A673 (cell line): ENCODE measurements at regions not wholly inside any gene's neighbourhood (a gene's known extent, or its start where the extent isn't known, plus 50 kb on each side); places are given as distances from the start of the nearest gene placed in this dataset.

Source experiments
- BruUV-seq: library from RNA; stranded (reverse); fragments of 400-500 nt; replicated peaks from 2 replicates; lab custom pipeline; 2021; lab: Mats Ljungman, UMichigan
- CTCF ChIA-PET: fragments of 300-600 bp; sonication (Branson Sonifier 250); formaldehyde crosslinking; loops from one replicate; lab custom pipeline; 2022; ENCODE audit warnings: antibody characterized with exemption; lab: Charles Lee
- POLR2A ChIA-PET: fragments of 300-600 bp; sonication (Branson Sonifier 250); formaldehyde crosslinking; loops from one replicate; lab custom pipeline; 2022; ENCODE audit warnings: antibody characterized with exemption; ENCODE audit not compliant: low non-redundant PET; lab: Charles Lee
- DNase-seq: peaks from one replicate; pipeline ENCODE4 v3.0.0-alpha.2; 2015; ENCODE audit warnings: low spot score
- H3K27ac ChIP-seq: fragments of 200-600 bp; sonication (generic); 2 replicates; pipeline ENCODE4 v1.5.1; 2016; ENCODE audit warnings: mixed run types, low read depth, mild to moderate bottlenecking, mixed read lengths, antibody characterized with exemption, low read length; ENCODE audit not compliant: poor library complexity, severe bottlenecking
- H3K27me3 ChIP-seq: fragments of 200-600 bp; sonication (generic); replicated peaks from 2 replicates; pipeline ENCODE4 v1.6.1; 2017; ENCODE audit warnings: mixed run types, low read depth, mild to moderate bottlenecking, mixed read lengths, antibody characterized with exemption, low read length; ENCODE audit not compliant: insufficient read depth, poor library complexity
- H3K36me3 ChIP-seq: fragments of 200-600 bp; sonication (generic); 2 replicates; pipeline ENCODE4 v1.6.1; 2016; ENCODE audit warnings: mixed run types, mild to moderate bottlenecking, mixed read lengths, antibody characterized with exemption, low read length; ENCODE audit not compliant: insufficient read depth, poor library complexity, severe bottlenecking
- H3K4me1 ChIP-seq: fragments of 200-600 bp; sonication (generic); 2 replicates; pipeline ENCODE4 v1.6.1; 2017; ENCODE audit warnings: mixed run types, mild to moderate bottlenecking, mixed read lengths, antibody characterized with exemption, low read length; ENCODE audit not compliant: insufficient read depth, poor library complexity, severe bottlenecking
- H3K4me3 ChIP-seq: fragments of 200-600 bp; sonication (generic); 2 replicates; pipeline ENCODE4 v1.5.1; 2016; ENCODE audit warnings: low read depth, mixed run types, mild to moderate bottlenecking, mixed read lengths, low read length; ENCODE audit not compliant: poor library complexity, severe bottlenecking
- H3K9me3 ChIP-seq: fragments of 200-600 bp; sonication (generic); 2 replicates; pipeline ENCODE4 v1.6.1; 2016; ENCODE audit warnings: mixed run types, low read depth, mild to moderate bottlenecking, mixed read lengths, antibody characterized with exemption, low read length; ENCODE audit not compliant: poor library complexity, severe bottlenecking
- CTCF ChIP-seq: fragments of 300-800, 200-600 bp; sonication (generic); conservative IDR thresholded peaks from 2 replicates; pipeline ENCODE4 v1.5.1; 2017; ENCODE audit warnings: low read depth, mild to moderate bottlenecking, antibody characterized with exemption, low read length, moderate library complexity, mixed read lengths
- EZH2 ChIP-seq: fragments of 200-600 bp; sonication (generic); IDR thresholded peaks from 2 replicates; pipeline ENCODE4 v1.6.1; 2017; ENCODE audit warnings: borderline replicate concordance, low read depth, mild to moderate bottlenecking, mixed read lengths, antibody characterized with exemption, low read length; ENCODE audit not compliant: poor library complexity, severe bottlenecking
- intact Hi-C: fragments of 100-400 bp; cut with micrococcal nuclease; formaldehyde crosslinking; loops from one replicate; pipeline ENCODE4 v1.10.0; 2022; ENCODE audit not compliant: unreplicated experiment

DNA sequence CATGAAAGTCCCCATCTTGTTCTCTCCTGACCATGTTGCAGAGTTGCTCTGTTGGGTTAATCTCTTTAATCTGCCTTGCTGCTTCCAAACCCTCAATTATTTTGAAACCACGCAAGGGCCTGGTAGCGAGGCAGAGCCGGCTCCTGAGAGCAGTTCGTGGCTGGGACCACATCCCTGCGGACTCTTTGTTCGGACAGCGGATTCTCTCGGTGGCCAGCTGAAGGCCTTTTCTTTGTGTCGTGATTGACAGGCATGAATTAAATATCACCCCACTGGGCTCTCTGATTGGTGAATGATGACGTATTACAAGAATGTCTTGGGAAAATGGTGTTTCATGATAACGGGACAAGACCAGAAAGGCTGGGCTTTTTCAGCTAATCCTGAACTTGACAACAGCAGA, 66.9 kb upstream of the ARHGAP21 start:
- POLR2A ChIA-PET, result no interaction called here
- no peaks in the 10 kb centered on the region for H3K27me3 ChIP-seq
- TF ChIP-seq CTCF (no peak), EZH2 (no peak)
- CTCF ChIA-PET, result no interaction called here
- no TSS peak for BruUV-seq
- no peaks in the 10 kb centered on the region for H3K4me1 ChIP-seq
- intact Hi-C loops, result no loop called here
- no peak overlapping the region for H3K27ac ChIP-seq
- H3K9me3 ChIP-seq, result no peaks in the 10 kb centered on the region
- no peak for DNase-seq
- no peaks in the 10 kb centered on the region for H3K36me3 ChIP-seq
- no peak overlapping the region for H3K4me3 ChIP-seq

DNA sequence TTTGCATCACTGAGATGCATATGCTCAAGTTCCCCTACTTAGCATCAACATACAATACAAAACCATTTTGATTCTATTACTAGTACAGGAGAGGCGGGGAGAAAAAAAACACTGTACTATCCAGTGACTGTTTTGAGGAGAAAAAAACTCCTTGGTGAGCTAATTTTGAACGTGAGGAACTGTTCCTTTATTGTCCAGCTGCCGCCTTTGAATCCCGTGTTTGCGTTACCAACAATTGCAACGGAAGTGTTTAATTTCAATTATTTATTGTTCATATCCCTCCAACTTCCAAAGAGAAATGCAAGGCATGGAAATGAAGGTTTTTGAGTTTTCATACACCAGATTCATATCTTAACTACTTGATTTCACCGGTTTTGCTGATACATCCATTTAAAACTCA, 66.4 kb upstream of the ARHGAP21 start:
- no peaks in the 10 kb centered on the region for H3K36me3 ChIP-seq
- no peak for TF ChIP-seq EZH2
- no peak for TF ChIP-seq CTCF
- no peaks in the 10 kb centered on the region for H3K27me3 ChIP-seq
- H3K9me3 ChIP-seq, result no peaks in the 10 kb centered on the region
- no peak overlapping the region for H3K27ac ChIP-seq
- no peak for DNase-seq
- intact Hi-C loops, result no loop called here
- ChIA-PET POLR2A (no interaction called here), CTCF (no interaction called here)
- BruUV-seq, result no TSS peak
- H3K4me3 ChIP-seq, result no peak overlapping the region
- H3K4me1 ChIP-seq, result no peaks in the 10 kb centered on the region

DNA sequence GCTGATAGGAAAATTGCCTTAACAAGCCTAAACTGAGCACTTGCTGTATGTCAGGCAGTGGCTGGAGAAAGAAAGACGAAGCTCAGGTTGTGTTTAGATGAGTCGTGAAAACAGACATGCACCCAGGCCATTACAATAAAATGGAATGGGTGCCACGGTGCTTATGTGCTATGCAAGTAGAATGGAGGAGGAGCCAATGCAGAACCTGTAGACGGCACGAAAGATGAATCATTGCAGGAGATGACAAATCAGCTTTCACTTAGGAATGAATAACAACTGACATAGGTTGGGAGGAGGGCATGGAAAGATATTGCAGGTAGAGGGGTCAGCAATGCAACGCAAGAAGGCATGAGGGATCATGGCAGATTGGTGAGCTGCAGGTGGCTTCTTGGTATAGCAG, 61.2 kb upstream of the ARHGAP21 start:
- intact Hi-C loops, result no loop called here
- ChIA-PET CTCF (no interaction called here), POLR2A (no interaction called here)
- Histone ChIP-seq H3K27me3 (no peaks in the 10 kb centered on the region), H3K9me3 (no peaks in the 10 kb centered on the region), H3K4me1 (no peaks in the 10 kb centered on the region), H3K36me3 (no peaks in the 10 kb centered on the region), H3K4me3 (no peak overlapping the region), H3K27ac (no peak overlapping the region)
- no TSS peak for BruUV-seq
- TF ChIP-seq EZH2 (no peak), CTCF (no peak)
- DNase-seq, result no peak
